T-helper 1 cell treated with Interleukin-12 subunit alpha and Interleukin-12 subunit beta and Interleukin-4 antibody, amounts not matched to agents 30 ng/mL and 1 ng/mL, for 36 hours (primary cell): ENCODE measurements at regions not wholly inside any gene's neighbourhood (a gene's known extent, or its start where the extent isn't known, plus 50 kb on each side); places are given as distances from the start of the nearest gene placed in this dataset.

Experiments used
- intact Hi-C: fragments of 100-400 bp; cut with micrococcal nuclease; formaldehyde crosslinking; loops from one replicate; pipeline ENCODE4 v1.15.1; 2024

- intact Hi-C loops = no loop called here
Measured at GRCh38 chr3:135905058-135905724, 60.3 kb upstream of the PPP2R3A start.

GRCh38 chr3:135907422-135908165, 57.9 kb upstream of the PPP2R3A start:
- intact Hi-C loops = no loop called here

GRCh38 chr3:135908225-135908624, 57.3 kb upstream of the PPP2R3A start:
- intact Hi-C loops = no loop called here

GRCh38 chr3:135908737-135909136, 56.8 kb upstream of the PPP2R3A start:
- intact Hi-C loops = no loop called here

- intact Hi-C loops = no loop called here
Measured at GRCh38 chr3:135911110-135911509, 54.4 kb upstream of the PPP2R3A start.

- intact Hi-C loops = no loop called here
Measured at GRCh38 chr3:135915206-135915605, 50.3 kb upstream of the PPP2R3A start.
